Epithelial cell of esophagus (primary cell): ENCODE measurements at regions not wholly inside any gene's neighbourhood (a gene's known extent, or its start where the extent isn't known, plus 50 kb on each side); places are given as distances from the start of the nearest gene placed in this dataset.

Experiments
- DNase-seq: peaks from one replicate; pipeline ENCODE4 v3.0.0; 2010; ENCODE audit warnings: low read depth
- H3K4me3 ChIP-seq: 2 replicates; pipeline ENCODE4 v1.5.1; 2011; ENCODE audit warnings: mild to moderate bottlenecking, low read length, control low read depth
- CTCF ChIP-seq: IDR thresholded peaks from 2 replicates; pipeline ENCODE4 v1.5.1; 2011; ENCODE audit warnings: low read depth, mild to moderate bottlenecking, low read length, control low read depth, inconsistent platforms; ENCODE audit not compliant: insufficient read depth; ENCODE audit errors: missing control alignments

DNA sequence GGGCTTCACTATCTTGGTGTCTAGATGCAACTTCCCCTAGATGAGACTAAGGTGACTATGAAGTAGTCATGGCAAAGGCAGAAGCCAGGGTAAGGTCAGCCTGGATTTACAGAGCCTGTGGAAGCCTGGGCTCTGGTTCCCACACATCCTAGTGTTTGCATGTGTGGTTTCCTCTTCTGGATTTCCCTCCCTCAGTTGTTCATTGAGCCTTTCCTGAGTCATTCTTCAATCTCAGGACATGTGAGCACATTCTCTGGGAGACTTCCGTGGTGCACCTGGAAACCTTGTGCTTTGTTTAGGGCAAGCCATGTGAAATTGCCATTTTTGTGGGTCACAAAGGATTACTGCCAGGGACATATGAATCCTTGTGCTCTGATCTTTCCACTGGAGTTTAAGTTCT lies 236.6 kb downstream of the C12orf75 start:
- DNase-seq: peak; percentile 35
- no peak overlapping the region for H3K4me3 ChIP-seq
- TF ChIP-seq CTCF: no peak

DNA sequence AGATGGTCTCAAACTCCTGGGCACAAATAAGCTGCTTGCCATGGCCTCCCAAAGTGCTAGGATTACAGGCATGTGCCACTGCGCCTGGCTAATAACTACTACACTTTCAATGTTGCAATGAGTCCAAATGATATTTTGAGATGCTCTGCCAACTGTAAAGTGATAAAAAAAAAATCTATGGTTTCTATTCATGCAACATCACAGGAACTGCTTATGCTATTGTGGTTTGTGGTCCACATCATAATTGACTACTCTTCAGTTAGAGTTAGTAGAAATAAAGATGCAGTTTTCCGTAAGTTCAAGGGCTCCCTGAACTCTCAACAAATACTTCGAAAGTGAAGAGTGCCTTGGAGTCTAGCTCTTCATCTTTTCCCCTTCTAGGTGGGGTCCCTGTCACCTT lies 239.4 kb downstream of the C12orf75 start:
- no peak for DNase-seq
- TF ChIP-seq CTCF: no peak

GRCh38 chr12:105570944-105571343 lies 240.5 kb downstream of the C12orf75 start:
- no peak overlapping the region for H3K4me3 ChIP-seq
- no peak for TF ChIP-seq CTCF
- no peak for DNase-seq

More for the DNA sequence above, 239.4 kb downstream of the C12orf75 start:
- no peak overlapping the region for H3K4me3 ChIP-seq

GRCh38 chr12:105573574-105573973 lies 243.1 kb downstream of the C12orf75 start:
- no peak for DNase-seq
- TF ChIP-seq CTCF: no peak
- no peak overlapping the region for H3K4me3 ChIP-seq

DNA sequence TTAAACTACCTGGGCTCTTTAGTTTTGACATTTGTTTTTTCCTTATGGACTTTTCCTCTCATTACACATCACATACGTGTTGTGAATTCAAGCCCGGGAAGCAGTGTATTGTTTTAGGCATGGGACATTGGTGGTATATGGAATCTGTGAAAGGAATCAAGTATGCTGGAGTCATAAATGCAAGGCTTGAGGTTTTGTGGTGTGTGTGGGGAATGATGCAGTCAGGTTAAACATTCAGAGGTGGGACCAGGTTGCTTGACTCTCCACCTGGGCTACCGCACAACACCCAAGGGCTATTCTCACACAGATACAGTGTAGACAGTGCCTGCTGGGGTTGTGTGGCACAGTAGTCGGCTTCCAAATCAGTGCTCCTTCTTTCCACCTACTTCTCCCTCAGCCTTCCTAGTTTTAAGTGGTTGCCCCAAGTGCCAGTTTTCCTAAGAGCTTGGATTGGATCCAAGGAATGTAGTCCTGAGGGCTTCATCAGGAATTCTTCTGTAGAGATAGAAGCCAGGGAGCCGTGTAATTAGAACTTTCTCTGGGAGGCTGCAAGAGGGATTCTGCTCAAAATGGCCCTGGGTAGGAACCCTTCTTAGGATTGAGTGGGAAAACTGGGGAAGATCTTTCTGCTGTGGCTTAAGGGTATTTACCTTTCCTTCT lies 243.7 kb downstream of the C12orf75 start:
- no peak for TF ChIP-seq CTCF
- no peak overlapping the region for H3K4me3 ChIP-seq
- peak; percentile 38 for DNase-seq

- H3K4me3 ChIP-seq: no peak overlapping the region
- TF ChIP-seq CTCF: no peak
These were observed 244.7 kb downstream of the C12orf75 start for GRCh38 chr12:105575235-105575634.

GRCh38 chr12:105576261-105576660 lies 245.8 kb downstream of the C12orf75 start:
- no peak for TF ChIP-seq CTCF
- DNase-seq: no peak

More at GRCh38 chr12:105575235-105575634, 244.7 kb downstream of the C12orf75 start:
- no peak for DNase-seq

More at GRCh38 chr12:105576261-105576660, 245.8 kb downstream of the C12orf75 start:
- H3K4me3 ChIP-seq: no peak overlapping the region
